ENCODE measurements at regions not wholly inside any gene's neighbourhood (a gene's known extent, or its start where the extent isn't known, plus 50 kb on each side); places are given as distances from the start of the nearest gene placed in this dataset.
"Not testable (repeated sequence)": the region's sequence is repeated elsewhere in the genome, so short reads cannot be mapped to it uniquely, and the experiment has no call there.

- H3K27me3 Mint-ChIP-seq, result no peaks in the 10 kb centered on the region
- ChIA-PET POLR2A (no interaction called here), CTCF (no interaction called here)
- no peak overlapping the region for H3K4me3 Mint-ChIP-seq
- no peak for DNase-seq
- no peak for ATAC-seq
- H3K9me3 Mint-ChIP-seq (ENCODE audit: low read depth), result peaks cover 10% of the 10 kb centered on the region
- intact Hi-C loops (cut with DNase I, micrococcal nuclease), result no loop called here
- H3K4me1 Mint-ChIP-seq, result peaks cover 18% of the 10 kb centered on the region
- H3K27ac Mint-ChIP-seq, result no peak overlapping the region
- H3K36me3 Mint-ChIP-seq (ENCODE audit: low read depth), result no peaks in the 10 kb centered on the region
Observed at GRCh38 chr9:93893899-93894690, 61.1 kb downstream of the BARX1 start.

DNA sequence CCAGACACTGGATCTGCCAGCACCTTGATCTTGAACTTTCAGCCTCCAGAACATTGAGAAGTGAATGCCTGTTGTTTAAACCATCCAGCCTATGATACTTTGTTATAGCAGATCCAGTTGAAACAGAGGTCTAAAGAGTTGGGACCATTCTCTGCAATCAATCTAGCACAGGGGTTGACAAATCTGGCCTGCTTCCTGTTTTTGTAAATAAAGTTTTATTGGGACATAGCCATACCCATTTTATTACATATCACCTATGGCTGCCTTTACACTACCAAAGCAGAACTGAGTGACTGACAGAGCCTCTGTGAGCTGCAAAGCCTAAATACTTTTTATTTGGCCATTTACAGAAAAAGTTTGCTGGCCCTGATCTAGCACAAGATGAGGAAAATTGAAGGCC is 62.0 kb downstream of the BARX1 start:
- H3K27ac Mint-ChIP-seq, result no peak overlapping the region
- H3K9me3 Mint-ChIP-seq (ENCODE audit: low read depth), result peaks cover 10% of the 10 kb centered on the region
- DNase-seq, result no peak
- POLR2A ChIA-PET, result no interaction called here
- H3K4me1 Mint-ChIP-seq, result peaks cover 13% of the 10 kb centered on the region
- no peak overlapping the region for H3K4me3 Mint-ChIP-seq
- H3K27me3 Mint-ChIP-seq, result peaks cover 2% of the 10 kb centered on the region
- no peak for ATAC-seq
- CTCF ChIA-PET, result interaction anchor here (0.7 kb wide), 1 partner anchor 16 kb away, joined by 3 read pairs; no protein-coding TSS in a partner anchor
- no peaks in the 10 kb centered on the region for H3K36me3 Mint-ChIP-seq (ENCODE audit: low read depth)
- intact Hi-C loops (cut with DNase I, micrococcal nuclease), result no loop called here

DNA sequence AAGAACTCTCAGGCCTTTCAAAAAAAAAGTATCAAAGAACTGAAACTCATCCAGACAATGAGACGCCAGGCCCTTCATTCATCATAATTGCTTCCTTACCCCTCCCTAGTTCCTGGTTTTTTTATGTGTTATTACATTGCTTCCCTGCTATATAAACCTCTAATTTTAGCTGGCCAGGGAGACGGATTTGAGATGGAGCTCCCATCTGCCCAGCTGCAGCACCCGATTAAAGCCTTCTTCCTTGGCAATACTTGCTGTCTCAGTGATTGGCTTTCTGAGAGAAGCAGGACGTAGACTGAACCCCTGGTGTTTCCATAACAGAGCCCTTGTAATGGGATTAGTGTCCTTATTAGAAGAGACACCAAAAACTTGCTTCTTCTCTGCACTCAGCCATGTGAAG is 62.4 kb downstream of the BARX1 start:
- H3K36me3 Mint-ChIP-seq (ENCODE audit: low read depth), result no peaks in the 10 kb centered on the region
- intact Hi-C loops (cut with DNase I, micrococcal nuclease), result no loop called here
- ChIA-PET POLR2A (no interaction called here), CTCF (interaction anchor here (0.7 kb wide), 1 partner anchor 16 kb away, joined by 3 read pairs; no protein-coding TSS in a partner anchor)
- DNase-seq (no peak), ATAC-seq (no peak)
- peaks cover 2% of the 10 kb centered on the region for H3K27me3 Mint-ChIP-seq
- H3K4me3 Mint-ChIP-seq, result no peak overlapping the region
- no peak overlapping the region for H3K27ac Mint-ChIP-seq
- H3K9me3 Mint-ChIP-seq (ENCODE audit: low read depth), result peaks cover 10% of the 10 kb centered on the region
- peaks cover 8% of the 10 kb centered on the region for H3K4me1 Mint-ChIP-seq

- Mint-ChIP-seq H3K27me3 (peaks cover 7% of the 10 kb centered on the region), H3K27ac (no peak overlapping the region), H3K4me3 (no peak overlapping the region), H3K4me1 (no peaks in the 10 kb centered on the region), H3K9me3 (ENCODE audit: low read depth) (peaks cover 10% of the 10 kb centered on the region), H3K36me3 (ENCODE audit: low read depth) (no peaks in the 10 kb centered on the region)
- intact Hi-C loops (cut with DNase I, micrococcal nuclease), result no loop called here
- ChIA-PET POLR2A (no interaction called here), CTCF (interaction anchor here (0.6 to 0.7 kb wide), 3 partner anchors 71 to 724 kb away, joined by 3 read pairs; no protein-coding TSS in a partner anchor)
- no peak for ATAC-seq
- DNase-seq, result no peak
Observed at GRCh38 chr9:93891549-93892310, 63.4 kb downstream of the BARX1 start.

DNA sequence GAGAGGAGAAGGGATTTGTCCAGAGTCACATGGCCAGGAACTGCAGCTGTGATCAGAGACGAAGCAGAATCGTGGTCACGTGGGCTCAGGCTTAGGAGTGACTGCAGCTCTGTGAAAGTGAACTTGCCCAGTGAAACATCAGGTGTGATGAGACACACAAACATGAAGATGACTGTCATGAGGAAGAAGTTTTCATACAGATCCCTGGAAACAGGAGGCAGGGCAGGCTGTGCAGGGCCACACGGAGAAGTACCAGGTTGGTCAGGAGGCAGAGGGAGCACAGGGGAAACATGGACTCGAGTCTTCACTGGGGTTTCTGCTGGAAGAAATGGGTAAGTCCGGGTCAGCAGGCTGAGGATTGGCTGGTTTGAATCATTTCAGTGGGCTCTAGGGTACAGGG is 64.1 kb downstream of the BARX1 start:
- Mint-ChIP-seq H3K4me3 (no peak overlapping the region), H3K27ac (no peak overlapping the region), H3K36me3 (ENCODE audit: low read depth) (no peaks in the 10 kb centered on the region), H3K9me3 (ENCODE audit: low read depth) (peaks cover 10% of the 10 kb centered on the region), H3K27me3 (peaks cover 9% of the 10 kb centered on the region), H3K4me1 (no peaks in the 10 kb centered on the region)
- POLR2A ChIA-PET, result no interaction called here
- no peak for ATAC-seq
- no peak for DNase-seq
- intact Hi-C loops (cut with DNase I, micrococcal nuclease), result no loop called here
- CTCF ChIA-PET, result interaction anchor here (0.7 kb wide), 1 partner anchor 1118 kb away, joined by 3 read pairs; no protein-coding TSS in a partner anchor

GRCh38 chr9:93890436-93890935 is 64.7 kb downstream of the BARX1 start:
- ATAC-seq (no peak), DNase-seq (no peak)
- no peak overlapping the region for H3K27ac Mint-ChIP-seq
- no peaks in the 10 kb centered on the region for H3K36me3 Mint-ChIP-seq (ENCODE audit: low read depth)
- peaks cover 9% of the 10 kb centered on the region for H3K27me3 Mint-ChIP-seq
- POLR2A ChIA-PET, result no interaction called here
- intact Hi-C loops (cut with DNase I, micrococcal nuclease), result no loop called here
- no peaks in the 10 kb centered on the region for H3K4me1 Mint-ChIP-seq
- CTCF ChIA-PET, result interaction anchor here (0.7 kb wide), 1 partner anchor 1119 kb away, joined by 3 read pairs; no protein-coding TSS in a partner anchor
- H3K9me3 Mint-ChIP-seq (ENCODE audit: low read depth), result peaks cover 10% of the 10 kb centered on the region
- no peak overlapping the region for H3K4me3 Mint-ChIP-seq

DNA sequence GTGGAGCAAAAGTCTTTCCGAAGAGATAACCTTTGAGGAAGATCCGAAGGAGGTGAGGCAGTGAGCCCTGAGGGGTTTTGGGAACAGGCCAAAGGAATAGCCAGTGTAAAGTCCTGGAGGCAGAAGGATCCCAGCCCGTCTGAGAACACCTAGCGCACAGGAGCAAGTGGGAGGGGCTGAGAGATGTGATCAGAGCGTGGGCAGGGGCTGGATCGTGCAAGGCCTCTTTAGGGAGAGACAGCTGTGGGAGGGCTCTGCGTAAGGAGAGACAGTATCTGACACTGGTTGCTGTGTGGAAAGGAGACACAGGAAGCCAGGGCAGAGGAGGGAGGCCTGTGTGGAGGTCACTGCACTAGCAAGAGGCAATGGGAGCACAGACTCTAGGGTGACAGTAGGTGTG is 68.2 kb downstream of the BARX1 start:
- DNase-seq (no peak), ATAC-seq (no peak)
- Mint-ChIP-seq H3K4me3 (no peak overlapping the region), H3K9me3 (ENCODE audit: low read depth) (no peaks in the 10 kb centered on the region), H3K27me3 (peaks cover 12% of the 10 kb centered on the region), H3K36me3 (ENCODE audit: low read depth) (no peaks in the 10 kb centered on the region), H3K27ac (no peak overlapping the region), H3K4me1 (no peaks in the 10 kb centered on the region)
- ChIA-PET CTCF (interaction anchor here (0.5 kb wide), 1 partner anchor 76 kb away, joined by 3 read pairs; no protein-coding TSS in a partner anchor), POLR2A (no interaction called here)
- intact Hi-C loops (cut with DNase I, micrococcal nuclease), result no loop called here

DNA sequence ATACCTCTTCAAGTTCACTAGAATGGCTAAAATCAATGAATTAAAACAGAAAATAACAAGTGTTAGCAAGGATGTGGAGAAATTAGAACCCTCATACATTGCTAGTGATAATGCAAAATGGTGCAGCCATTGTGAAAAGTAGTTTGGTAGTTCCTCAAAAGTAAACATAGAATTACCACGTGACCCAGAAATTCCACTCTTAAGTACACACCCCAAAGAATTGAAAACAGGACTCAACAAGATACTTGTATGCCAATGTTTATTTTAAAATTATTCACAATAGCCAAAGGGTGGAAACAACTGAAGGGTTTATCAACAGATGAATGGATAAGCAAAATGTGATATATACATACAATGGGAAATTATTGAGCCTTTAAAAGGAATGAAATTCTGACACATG is 70.3 kb downstream of the BARX1 start:
- Mint-ChIP-seq H3K9me3 (ENCODE audit: low read depth) (no peaks in the 10 kb centered on the region), H3K4me1 (no peaks in the 10 kb centered on the region), H3K36me3 (ENCODE audit: low read depth) (no peaks in the 10 kb centered on the region), H3K27me3 (peaks cover 16% of the 10 kb centered on the region), H3K27ac (no peak overlapping the region), H3K4me3 (no peak overlapping the region)
- POLR2A ChIA-PET, result no interaction called here
- CTCF ChIA-PET, result interaction anchor here (0.7 kb wide), 1 partner anchor 593 kb away, joined by 3 read pairs; no protein-coding TSS in a partner anchor
- DNase-seq, result no peak
- intact Hi-C loops (cut with DNase I, micrococcal nuclease), result no loop called here
- ATAC-seq, result no peak

DNA sequence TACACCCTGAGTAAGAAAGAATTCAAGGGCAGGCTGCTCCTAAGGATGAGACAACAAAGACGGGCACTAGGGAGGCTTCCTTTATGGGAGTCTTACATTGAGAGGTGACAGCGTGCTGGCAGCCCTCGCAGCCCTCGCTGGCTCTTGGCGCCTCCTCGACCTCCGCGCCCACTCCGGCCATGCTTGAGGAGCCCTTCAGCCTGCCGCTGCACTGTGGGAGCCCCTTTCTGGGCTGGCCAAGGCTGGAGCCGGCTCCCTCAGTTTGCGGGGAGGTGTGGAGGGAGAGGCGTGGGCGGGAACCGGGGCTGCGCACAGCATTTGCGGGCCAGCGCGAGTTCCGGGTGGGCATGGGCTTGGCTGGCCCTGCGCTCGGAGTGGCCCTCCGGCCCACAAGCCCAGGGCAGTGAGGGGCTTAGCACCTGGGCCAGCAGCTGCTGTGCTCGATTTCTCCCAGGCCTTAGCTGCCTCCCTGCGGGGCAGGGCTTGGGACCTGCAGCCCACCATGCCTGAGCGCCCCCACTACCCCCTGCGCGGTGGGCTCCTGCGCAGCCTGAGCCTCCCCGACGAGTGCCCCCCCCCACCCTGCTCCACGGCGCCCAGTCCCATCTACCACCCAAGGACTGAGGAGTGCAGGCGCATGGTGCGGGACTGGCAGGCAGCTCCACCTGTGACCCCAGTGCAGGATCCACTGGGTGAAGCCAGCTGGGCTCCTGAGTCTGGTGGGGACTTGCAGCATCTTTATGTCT is 75.3 kb downstream of the BARX1 start:
- H3K9me3 Mint-ChIP-seq (ENCODE audit: low read depth); H3K36me3 Mint-ChIP-seq (ENCODE audit: low read depth); intact Hi-C loops (cut with DNase I, micrococcal nuclease); POLR2A ChIA-PET; CTCF ChIA-PET; H3K27ac Mint-ChIP-seq; H3K4me1 Mint-ChIP-seq; ATAC-seq; H3K4me3 Mint-ChIP-seq; DNase-seq; H3K27me3 Mint-ChIP-seq: not testable (repeated sequence)

- CTCF ChIA-PET, result interaction anchor here (0.7 kb wide), 1 partner anchor 1247 kb away, joined by 3 read pairs; no protein-coding TSS in a partner anchor
- no peak overlapping the region for H3K4me3 Mint-ChIP-seq
- intact Hi-C loops (cut with DNase I, micrococcal nuclease), result no loop called here
- H3K27me3 Mint-ChIP-seq, result peaks cover 3% of the 10 kb centered on the region
- POLR2A ChIA-PET, result interaction anchor here (0.6 kb wide), 1 partner anchor 811 kb away, joined by 3 read pairs; no protein-coding TSS in a partner anchor
- no peak for ATAC-seq
- no peaks in the 10 kb centered on the region for H3K4me1 Mint-ChIP-seq
- H3K9me3 Mint-ChIP-seq (ENCODE audit: low read depth), result peaks cover 19% of the 10 kb centered on the region
- no peak for DNase-seq
- no peaks in the 10 kb centered on the region for H3K36me3 Mint-ChIP-seq (ENCODE audit: low read depth)
- H3K27ac Mint-ChIP-seq, result no peak overlapping the region
Observed at GRCh38 chr9:93875330-93875729, 79.8 kb downstream of the BARX1 start.

DNA sequence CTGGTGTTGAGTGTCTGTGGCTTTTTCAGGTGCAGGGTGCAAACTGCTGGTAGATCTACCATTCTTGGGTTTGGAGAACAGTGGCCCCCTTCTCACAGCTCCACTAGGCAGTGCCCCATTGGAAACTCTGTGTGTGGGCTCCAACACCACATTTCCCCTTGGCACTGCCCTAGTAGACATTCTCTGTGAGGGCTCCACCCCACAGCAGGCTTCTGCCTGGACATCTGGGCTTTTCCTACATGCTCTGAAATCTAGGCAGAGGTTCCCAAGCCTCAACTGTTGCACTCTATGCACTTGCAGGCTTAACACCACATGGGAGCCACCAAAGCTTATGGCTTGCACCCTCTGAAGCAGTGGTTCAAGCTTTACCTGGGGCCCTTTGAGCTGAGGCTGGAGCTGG is 80.9 kb downstream of the BARX1 start:
- Mint-ChIP-seq H3K27ac (no peak overlapping the region), H3K27me3 (peaks cover 6% of the 10 kb centered on the region), H3K36me3 (ENCODE audit: low read depth) (no peaks in the 10 kb centered on the region), H3K4me3 (no peak overlapping the region), H3K9me3 (ENCODE audit: low read depth) (peaks cover 19% of the 10 kb centered on the region), H3K4me1 (no peaks in the 10 kb centered on the region)
- DNase-seq (no peak), ATAC-seq (no peak)
- intact Hi-C loops (cut with DNase I, micrococcal nuclease), result no loop called here
- POLR2A ChIA-PET, result no interaction called here
- CTCF ChIA-PET, result no interaction called here
